ENCODE measurements at regions not wholly inside any gene's neighbourhood (a gene's known extent, or its start where the extent isn't known, plus 50 kb on each side); places are given as distances from the start of the nearest gene placed in this dataset.

- TF ChIP-seq CTCF (IDR thresholded peaks at IDR 0.05): no peak
- TF ChIP-seq POLR2A (IDR thresholded peaks at IDR 0.05): no peak
Measured at GRCh38 chr14:87783071-87783470, 209.9 kb downstream of the GALC start.
